ENCODE measurements at regions not wholly inside any gene's neighbourhood (a gene's known extent, or its start where the extent isn't known, plus 50 kb on each side); places are given as distances from the start of the nearest gene placed in this dataset.

DNA sequence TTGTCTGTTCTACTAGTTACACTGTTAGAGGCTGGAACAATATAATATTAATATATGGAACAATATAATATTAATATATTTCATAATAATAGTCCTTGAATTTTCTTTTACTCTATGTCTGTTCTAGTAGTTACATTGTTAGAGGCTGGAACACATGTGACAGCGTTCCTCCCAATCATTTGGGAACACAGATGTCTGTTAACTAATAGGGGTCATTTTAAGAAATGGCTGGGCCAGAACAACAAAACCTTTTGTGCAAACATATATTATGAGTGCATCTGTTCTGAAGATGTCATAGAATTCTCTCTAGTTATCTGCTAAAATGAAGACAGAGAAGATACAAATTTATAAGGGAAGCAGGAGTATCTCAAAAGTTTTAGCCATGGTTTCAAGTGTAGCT lies 114.0 kb upstream of the PDZRN3 start:
- Histone ChIP-seq H3K36me3 (ENCODE audit: control insufficient read depth, low read length) (no peaks in the 10 kb centered on the region), H3K27ac (ENCODE audit: low read depth, low read length) (no peak overlapping the region), H4K20me1 (ENCODE audit: control insufficient read depth, insufficient read depth, low read depth, low read length) (no peaks in the 10 kb centered on the region), H3F3A (ENCODE audit: control insufficient read depth, insufficient read depth) (no peaks in the 10 kb centered on the region), H3K4me3 (ENCODE audit: low read length) (no peak overlapping the region), H3K4me2 (ENCODE audit: low read length) (no peak overlapping the region), H3K4me1 (ENCODE audit: control insufficient read depth, low read length) (no peaks in the 10 kb centered on the region), H3K27me3 (ENCODE audit: control insufficient read depth, low read length) (no peaks in the 10 kb centered on the region), H3K9me3 (ENCODE audit: control insufficient read depth, insufficient read depth, low read length) (no peaks in the 10 kb centered on the region), H3K79me2 (ENCODE audit: control insufficient read depth, low read length) (no peaks in the 10 kb centered on the region), H3K9me2 (replicated peaks; ENCODE audit: control insufficient read depth, low read length) (no peaks in the 10 kb centered on the region)
- TF ChIP-seq, protein P1, sequence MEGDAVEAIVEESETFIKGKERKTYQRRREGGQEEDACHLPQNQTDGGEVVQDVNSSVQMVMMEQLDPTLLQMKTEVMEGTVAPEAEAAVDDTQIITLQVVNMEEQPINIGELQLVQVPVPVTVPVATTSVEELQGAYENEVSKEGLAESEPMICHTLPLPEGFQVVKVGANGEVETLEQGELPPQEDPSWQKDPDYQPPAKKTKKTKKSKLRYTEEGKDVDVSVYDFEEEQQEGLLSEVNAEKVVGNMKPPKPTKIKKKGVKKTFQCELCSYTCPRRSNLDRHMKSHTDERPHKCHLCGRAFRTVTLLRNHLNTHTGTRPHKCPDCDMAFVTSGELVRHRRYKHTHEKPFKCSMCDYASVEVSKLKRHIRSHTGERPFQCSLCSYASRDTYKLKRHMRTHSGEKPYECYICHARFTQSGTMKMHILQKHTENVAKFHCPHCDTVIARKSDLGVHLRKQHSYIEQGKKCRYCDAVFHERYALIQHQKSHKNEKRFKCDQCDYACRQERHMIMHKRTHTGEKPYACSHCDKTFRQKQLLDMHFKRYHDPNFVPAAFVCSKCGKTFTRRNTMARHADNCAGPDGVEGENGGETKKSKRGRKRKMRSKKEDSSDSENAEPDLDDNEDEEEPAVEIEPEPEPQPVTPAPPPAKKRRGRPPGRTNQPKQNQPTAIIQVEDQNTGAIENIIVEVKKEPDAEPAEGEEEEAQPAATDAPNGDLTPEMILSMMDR (IDR thresholded peaks at IDR 0.05; ENCODE audit: low read depth, low read length, poor library complexity, severe bottlenecking) = no peak
- no peak for TF ChIP-seq EZH2phosphoT487 (IDR thresholded peaks at IDR 0.05; ENCODE audit: borderline replicate concordance, low read length)

DNA sequence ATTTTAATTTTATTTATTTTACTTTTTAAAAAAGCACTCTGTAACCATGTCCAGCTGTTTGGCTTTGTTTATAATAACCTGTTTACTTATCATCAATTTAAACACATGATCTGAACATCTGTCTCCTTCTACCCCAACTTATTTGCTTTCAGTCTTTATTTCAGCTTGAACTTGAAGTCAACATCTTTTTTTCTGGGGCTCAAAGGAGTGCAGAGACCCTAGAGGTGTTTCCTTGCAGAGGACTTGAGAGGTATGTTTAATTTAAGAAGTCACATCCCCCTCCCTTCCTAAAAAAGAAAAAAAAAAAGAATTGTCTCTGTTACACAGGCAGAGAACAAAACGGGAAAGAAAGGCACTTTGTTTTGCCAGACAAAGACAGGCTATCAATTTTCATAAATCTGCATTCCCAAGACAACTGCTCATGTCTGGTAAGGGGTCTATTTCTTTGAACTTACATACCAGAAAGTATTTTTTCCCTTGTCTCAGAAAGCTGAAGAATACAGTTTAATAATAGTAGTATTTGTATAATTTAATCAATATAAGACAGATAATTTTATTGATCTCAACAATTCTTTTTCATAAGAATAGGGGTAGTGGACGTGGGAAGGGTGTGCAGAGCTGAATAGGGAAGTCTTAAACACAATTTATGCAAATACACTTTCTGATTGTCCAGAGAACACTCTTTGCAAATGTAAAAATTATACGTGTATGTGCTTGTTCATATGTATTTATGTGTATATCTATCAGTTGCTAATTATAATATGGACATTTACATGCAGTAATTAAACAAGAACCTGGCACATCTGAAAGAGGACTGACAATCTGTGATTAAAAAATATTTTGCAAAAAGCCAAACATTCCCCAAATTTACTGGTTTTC lies 109.7 kb upstream of the PDZRN3 start:
- no peaks in the 10 kb centered on the region for H3K9me2 ChIP-seq (replicated peaks; ENCODE audit: control insufficient read depth, low read length)
- H3K27me3 ChIP-seq (ENCODE audit: control insufficient read depth, low read length) = no peaks in the 10 kb centered on the region
- no peak overlapping the region for H3K4me3 ChIP-seq (ENCODE audit: low read length)
- no peaks in the 10 kb centered on the region for H4K20me1 ChIP-seq (ENCODE audit: control insufficient read depth, insufficient read depth, low read depth, low read length)
- H3K4me1 ChIP-seq (ENCODE audit: control insufficient read depth, low read length) = no peaks in the 10 kb centered on the region
- TF ChIP-seq, protein P1 (IDR thresholded peaks at IDR 0.05; ENCODE audit: low read depth, low read length, poor library complexity, severe bottlenecking) = no peak
- no peak for TF ChIP-seq EZH2phosphoT487 (IDR thresholded peaks at IDR 0.05; ENCODE audit: borderline replicate concordance, low read length)
- H3F3A ChIP-seq (ENCODE audit: control insufficient read depth, insufficient read depth) = no peaks in the 10 kb centered on the region
- H3K79me2 ChIP-seq (ENCODE audit: control insufficient read depth, low read length) = no peaks in the 10 kb centered on the region
- H3K4me2 ChIP-seq (ENCODE audit: low read length) = no peak overlapping the region
- H3K36me3 ChIP-seq (ENCODE audit: control insufficient read depth, low read length) = no peaks in the 10 kb centered on the region
- no peaks in the 10 kb centered on the region for H3K9me3 ChIP-seq (ENCODE audit: control insufficient read depth, insufficient read depth, low read length)
- no peak overlapping the region for H3K27ac ChIP-seq (ENCODE audit: low read depth, low read length)

DNA sequence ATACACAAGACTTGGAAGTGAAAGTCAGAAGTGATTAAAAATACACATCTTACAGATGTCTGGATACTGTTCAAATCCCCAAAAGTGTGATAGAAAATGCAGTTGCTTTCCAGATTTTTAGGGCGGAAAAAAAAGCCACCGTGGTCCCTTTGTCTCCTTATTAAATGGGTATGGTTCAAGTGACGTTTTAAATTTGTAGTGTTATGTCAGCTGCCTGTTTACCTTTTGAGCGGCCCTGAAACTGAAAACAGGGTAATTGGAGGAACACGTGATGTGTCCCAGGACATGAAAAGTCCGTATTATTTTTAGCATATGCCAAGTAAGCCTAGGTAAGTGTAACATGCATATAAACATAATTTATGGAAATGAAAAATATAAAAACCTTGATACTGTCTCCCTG lies 109.0 kb upstream of the PDZRN3 start:
- no peak overlapping the region for H3K4me3 ChIP-seq (ENCODE audit: low read length)
- H4K20me1 ChIP-seq (ENCODE audit: control insufficient read depth, insufficient read depth, low read depth, low read length) = no peaks in the 10 kb centered on the region
- H3F3A ChIP-seq (ENCODE audit: control insufficient read depth, insufficient read depth) = no peaks in the 10 kb centered on the region
- no peaks in the 10 kb centered on the region for H3K9me3 ChIP-seq (ENCODE audit: control insufficient read depth, insufficient read depth, low read length)
- no peaks in the 10 kb centered on the region for H3K27me3 ChIP-seq (ENCODE audit: control insufficient read depth, low read length)
- no peaks in the 10 kb centered on the region for H3K79me2 ChIP-seq (ENCODE audit: control insufficient read depth, low read length)
- H3K27ac ChIP-seq (ENCODE audit: low read depth, low read length) = no peak overlapping the region
- TF ChIP-seq EZH2phosphoT487 (IDR thresholded peaks at IDR 0.05; ENCODE audit: borderline replicate concordance, low read length) = no peak
- TF ChIP-seq, protein P1 (IDR thresholded peaks at IDR 0.05; ENCODE audit: low read depth, low read length, poor library complexity, severe bottlenecking) = no peak
- no peaks in the 10 kb centered on the region for H3K9me2 ChIP-seq (replicated peaks; ENCODE audit: control insufficient read depth, low read length)
- H3K4me2 ChIP-seq (ENCODE audit: low read length) = no peak overlapping the region
- H3K36me3 ChIP-seq (ENCODE audit: control insufficient read depth, low read length) = no peaks in the 10 kb centered on the region
- H3K4me1 ChIP-seq (ENCODE audit: control insufficient read depth, low read length) = no peaks in the 10 kb centered on the region
